MM.1S (cell line): ENCODE measurements at regions not wholly inside any gene's neighbourhood (a gene's known extent, or its start where the extent isn't known, plus 50 kb on each side); places are given as distances from the start of the nearest gene placed in this dataset.

Source experiments
- DNase-seq: peaks from one replicate; pipeline ENCODE4 v3.0.0-alpha.2; 2015
- H2AFZ ChIP-seq: fragments of 300-600 bp; sonication (generic); 2 replicates; pipeline ENCODE4 v1.6.0; 2016; ENCODE audit warnings: antibody characterized with exemption, low read length
- H3F3A ChIP-seq: fragments of 300-600 bp; sonication (generic); 2 replicates; pipeline ENCODE4 v1.6.1; 2016; ENCODE audit warnings: mild to moderate bottlenecking, antibody characterized with exemption, low read length, moderate library complexity, mixed read lengths; ENCODE audit not compliant: insufficient read depth
- H3K27ac ChIP-seq: fragments of 300-600 bp; sonication (generic); 2 replicates; pipeline ENCODE4 v1.5.1; 2016; ENCODE audit warnings: mild to moderate bottlenecking, low read length
- H3K27me3 ChIP-seq: fragments of 300-600 bp; sonication (generic); replicated peaks from 2 replicates; pipeline ENCODE4 v1.6.0; 2016; ENCODE audit warnings: low read length; ENCODE audit not compliant: insufficient read depth
- H3K36me3 ChIP-seq: fragments of 300-600 bp; sonication (generic); replicated peaks from 2 replicates; pipeline ENCODE4 v1.6.1; 2016; ENCODE audit warnings: mild to moderate bottlenecking, low read length, mixed read lengths; ENCODE audit not compliant: insufficient read depth
- H3K4me1 ChIP-seq: fragments of 300-600 bp; sonication (generic); 2 replicates; pipeline ENCODE4 v1.6.1; 2016; ENCODE audit warnings: low read length, mixed read lengths
- H3K4me2 ChIP-seq: fragments of 300-600 bp; sonication (generic); 2 replicates; pipeline ENCODE4 v1.6.0; 2016; ENCODE audit warnings: low read depth, low read length
- H3K4me3 ChIP-seq: fragments of 300-600 bp; sonication (generic); 2 replicates; pipeline ENCODE4 v1.5.1; 2016; ENCODE audit warnings: low read length, mixed read lengths
- H3K79me2 ChIP-seq: fragments of 300-600 bp; sonication (generic); 2 replicates; pipeline ENCODE4 v1.6.1; 2016; ENCODE audit warnings: mixed run types, low read length, mixed read lengths
- H3K9ac ChIP-seq: fragments of 300-600 bp; sonication (generic); 2 replicates; pipeline ENCODE4 v1.6.1; 2016; ENCODE audit warnings: low read length, mixed read lengths
- H3K9me2 ChIP-seq: fragments of 300-600 bp; sonication (generic); replicated peaks from 2 replicates; pipeline ENCODE4 v1.6.1; 2016; ENCODE audit warnings: mild to moderate bottlenecking, low read length, mixed read lengths; ENCODE audit not compliant: insufficient read depth
- H3K9me3 ChIP-seq: fragments of 300-600 bp; sonication (generic); replicated peaks from 2 replicates; pipeline ENCODE4 v1.6.1; 2016; ENCODE audit warnings: mild to moderate bottlenecking, low read length, mixed read lengths; ENCODE audit not compliant: insufficient read depth
- H4K20me1 ChIP-seq: fragments of 300-600 bp; sonication (generic); 2 replicates; pipeline ENCODE4 v1.6.1; 2016; ENCODE audit warnings: mild to moderate bottlenecking, low read length, moderate library complexity, mixed read lengths; ENCODE audit not compliant: insufficient read depth
- EZH2 ChIP-seq: fragments of 300-600 bp; sonication (generic); optimal IDR thresholded peaks from 2 replicates; pipeline ENCODE3; 2017; ENCODE audit warnings: low read depth, mild to moderate bottlenecking, antibody characterized with exemption, low read length, mixed read lengths
- EZH2phosphoT487 ChIP-seq: fragments of 300-600 bp; sonication (generic); IDR thresholded peaks from 2 replicates; pipeline ENCODE4 v1.6.1; 2018; ENCODE audit warnings: antibody characterized with exemption, low read length
- TF ChIP-seq, protein P1 (sequence below): fragments of 300-600 bp; sonication (generic); IDR thresholded peaks from 2 replicates; pipeline ENCODE4 v1.5.1; 2016; ENCODE audit warnings: antibody characterized with exemption, low read length, mixed read lengths

DNA sequence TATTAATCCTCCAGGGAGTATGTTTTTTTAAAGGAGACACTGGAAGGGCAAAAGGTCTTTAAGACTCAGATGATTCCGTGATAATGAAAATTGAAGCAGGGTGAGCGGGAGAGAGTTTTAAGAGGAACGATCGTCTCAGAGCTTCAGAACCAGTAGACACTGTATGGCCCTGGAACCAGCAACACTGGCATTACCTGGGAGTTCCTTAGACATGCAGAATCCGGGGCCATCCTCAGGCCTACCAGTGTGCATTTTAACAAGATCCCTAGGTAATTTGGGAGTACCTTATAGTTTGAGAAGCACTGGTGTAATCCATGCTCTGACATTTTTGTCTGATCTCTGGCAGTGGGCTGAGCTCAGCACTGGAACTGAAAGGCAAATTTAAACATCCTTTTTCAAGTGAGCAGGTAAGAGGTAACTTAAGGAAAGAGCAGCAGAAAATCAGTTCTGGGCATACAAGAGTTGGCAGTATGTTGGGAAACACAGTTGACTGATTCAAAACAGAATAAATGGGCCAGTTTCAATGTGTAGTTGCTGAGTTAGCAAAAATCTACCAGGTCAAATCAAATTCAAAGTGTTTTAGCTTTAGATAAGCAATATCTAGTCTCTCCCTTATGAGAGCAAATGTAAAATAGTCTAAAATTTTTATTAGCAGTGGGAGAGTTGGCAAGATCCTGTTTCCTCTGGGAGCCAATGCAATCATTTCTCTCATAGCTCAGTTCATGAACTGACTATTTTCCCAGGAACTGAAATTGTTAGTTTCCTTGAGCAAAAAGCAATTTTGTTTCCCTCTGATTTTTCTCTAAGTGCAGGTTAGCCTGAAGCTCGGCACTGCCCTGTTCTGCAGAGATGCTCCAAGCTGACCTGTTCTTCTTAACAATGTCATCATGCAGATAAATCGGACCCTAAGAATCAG is 97.2 kb upstream of the ELMO1 start:
- Histone ChIP-seq H3F3A (no peaks in the 10 kb centered on the region), H2AFZ (no peak overlapping the region), H3K36me3 (no peaks in the 10 kb centered on the region), H3K9ac (no peak overlapping the region), H3K79me2 (no peaks in the 10 kb centered on the region), H3K4me2 (no peak overlapping the region), H4K20me1 (no peaks in the 10 kb centered on the region), H3K4me3 (no peak overlapping the region), H3K27ac (no peak overlapping the region), H3K27me3 (no peaks in the 10 kb centered on the region), H3K4me1 (peaks cover 12% of the 10 kb centered on the region), H3K9me2 (0 out of 2 replicates have a peak, but pooled peaks cover 4% of the 10 kb centered on the region), H3K9me3 (no peaks in the 10 kb centered on the region)
- DNase-seq: no peak
- TF ChIP-seq EZH2 (no peak), EZH2phosphoT487 (no peak)
- TF ChIP-seq, protein P1, sequence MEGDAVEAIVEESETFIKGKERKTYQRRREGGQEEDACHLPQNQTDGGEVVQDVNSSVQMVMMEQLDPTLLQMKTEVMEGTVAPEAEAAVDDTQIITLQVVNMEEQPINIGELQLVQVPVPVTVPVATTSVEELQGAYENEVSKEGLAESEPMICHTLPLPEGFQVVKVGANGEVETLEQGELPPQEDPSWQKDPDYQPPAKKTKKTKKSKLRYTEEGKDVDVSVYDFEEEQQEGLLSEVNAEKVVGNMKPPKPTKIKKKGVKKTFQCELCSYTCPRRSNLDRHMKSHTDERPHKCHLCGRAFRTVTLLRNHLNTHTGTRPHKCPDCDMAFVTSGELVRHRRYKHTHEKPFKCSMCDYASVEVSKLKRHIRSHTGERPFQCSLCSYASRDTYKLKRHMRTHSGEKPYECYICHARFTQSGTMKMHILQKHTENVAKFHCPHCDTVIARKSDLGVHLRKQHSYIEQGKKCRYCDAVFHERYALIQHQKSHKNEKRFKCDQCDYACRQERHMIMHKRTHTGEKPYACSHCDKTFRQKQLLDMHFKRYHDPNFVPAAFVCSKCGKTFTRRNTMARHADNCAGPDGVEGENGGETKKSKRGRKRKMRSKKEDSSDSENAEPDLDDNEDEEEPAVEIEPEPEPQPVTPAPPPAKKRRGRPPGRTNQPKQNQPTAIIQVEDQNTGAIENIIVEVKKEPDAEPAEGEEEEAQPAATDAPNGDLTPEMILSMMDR: no peak

DNA sequence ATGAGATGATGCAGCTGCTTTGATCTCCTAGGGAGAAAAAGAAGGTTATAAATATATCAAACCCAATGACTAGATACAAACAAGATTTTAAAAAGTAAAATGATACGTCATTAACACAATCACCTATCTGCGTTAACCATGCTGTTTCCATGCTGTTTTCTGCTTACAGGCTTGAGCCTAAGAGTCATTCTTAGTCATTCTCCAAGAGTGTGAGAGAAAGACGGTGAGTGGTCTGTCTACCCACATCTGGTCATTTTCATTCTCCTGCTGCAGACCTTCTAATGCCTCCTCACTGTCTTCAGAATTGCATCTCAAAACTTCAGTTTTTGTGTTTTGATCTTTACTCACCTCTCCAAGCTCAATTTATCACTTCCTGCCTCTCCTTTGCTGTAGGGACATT is 98.0 kb upstream of the ELMO1 start:
- no peak for TF ChIP-seq EZH2phosphoT487
- TF ChIP-seq, protein P1: no peak
- no peak for TF ChIP-seq EZH2
- H3K4me2 ChIP-seq: no peak overlapping the region
- peaks cover 8% of the 10 kb centered on the region for H3K4me1 ChIP-seq
- DNase-seq: no peak
- no peak overlapping the region for H3K9ac ChIP-seq
- 0 out of 2 replicates have a peak, but pooled peaks cover 4% of the 10 kb centered on the region for H3K9me2 ChIP-seq
- H3K27ac ChIP-seq: no peak overlapping the region
- H4K20me1 ChIP-seq: no peaks in the 10 kb centered on the region
- no peaks in the 10 kb centered on the region for H3K36me3 ChIP-seq
- H3K4me3 ChIP-seq: no peak overlapping the region
- H3K9me3 ChIP-seq: no peaks in the 10 kb centered on the region
- H3K27me3 ChIP-seq: no peaks in the 10 kb centered on the region
- H3K79me2 ChIP-seq: no peaks in the 10 kb centered on the region
- H3F3A ChIP-seq: no peaks in the 10 kb centered on the region
- H2AFZ ChIP-seq: no peak overlapping the region

DNA sequence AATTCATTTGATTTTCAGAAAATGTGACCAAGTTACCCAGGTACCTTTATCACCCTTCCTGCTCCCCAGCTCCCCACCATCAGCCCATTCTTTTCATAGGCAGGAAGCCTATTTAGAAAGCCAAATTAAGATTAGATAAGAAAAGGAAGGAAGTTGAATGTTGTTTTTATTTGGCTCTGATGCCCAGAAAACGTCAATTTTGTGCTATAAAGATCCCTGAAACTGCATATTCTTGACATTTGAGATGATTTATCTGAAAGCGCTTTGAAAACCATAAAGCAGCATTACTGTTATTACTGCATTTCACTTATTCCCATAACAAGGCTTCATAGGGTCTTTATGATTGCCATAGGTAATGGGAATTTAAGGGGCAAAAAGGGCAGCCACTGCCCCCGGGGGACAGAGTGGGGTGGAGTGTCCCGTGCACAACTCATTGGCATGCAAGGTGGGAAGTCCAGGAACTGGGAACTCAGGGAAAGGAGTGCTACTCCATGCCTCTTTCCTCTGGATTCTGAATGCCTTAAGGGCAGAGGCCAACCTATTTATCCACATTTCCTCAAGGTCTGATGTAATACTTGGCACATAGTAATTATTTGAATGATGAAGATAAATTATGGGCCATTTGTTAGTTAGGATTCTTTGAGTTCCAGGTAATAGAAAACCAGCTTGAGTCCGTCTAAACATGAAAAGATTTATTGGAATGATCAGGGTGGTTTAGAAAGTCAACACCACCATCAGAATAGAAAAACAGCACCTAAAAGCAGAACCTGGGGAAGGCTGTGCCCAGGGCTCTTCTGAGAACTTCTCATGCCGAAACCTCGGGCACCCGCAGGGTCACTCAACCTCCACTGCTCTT is 100.6 kb upstream of the ELMO1 start:
- Histone ChIP-seq H3K9me2 (0 out of 2 replicates have a peak, but pooled peaks cover 4% of the 10 kb centered on the region), H3K4me1 (no peaks in the 10 kb centered on the region), H3K27ac (no peak overlapping the region), H3K4me3 (no peak overlapping the region), H3F3A (no peaks in the 10 kb centered on the region), H2AFZ (no peak overlapping the region), H3K9ac (no peak overlapping the region), H3K79me2 (no peaks in the 10 kb centered on the region), H3K9me3 (no peaks in the 10 kb centered on the region), H3K4me2 (no peak overlapping the region), H3K27me3 (no peaks in the 10 kb centered on the region), H3K36me3 (no peaks in the 10 kb centered on the region), H4K20me1 (no peaks in the 10 kb centered on the region)
- no peak for TF ChIP-seq EZH2
- no peak for TF ChIP-seq EZH2phosphoT487
- TF ChIP-seq, protein P1: no peak
- no peak for DNase-seq
